Fibroblast of lung (primary cell): ENCODE measurements at regions not wholly inside any gene's neighbourhood (a gene's known extent, or its start where the extent isn't known, plus 50 kb on each side); places are given as distances from the start of the nearest gene placed in this dataset.

Experiments
- CTCF ChIP-seq, 2 donors: IDR thresholded peaks in 1 of 2; conservative IDR thresholded peaks in 1 of 2; 1 replicate in 1 of 2; 2 replicates in 1 of 2; pipeline ENCODE4 v1.5.1; 2011 to 2012; ENCODE audit warnings: low read length in 2 of 2, control low read depth in 1 of 2, inconsistent platforms in 1 of 2, low read depth in 1 of 2, mild to moderate bottlenecking in 1 of 2
- EZH2 ChIP-seq: IDR thresholded peaks from 2 replicates; pipeline ENCODE4 v1.5.1; 2012; ENCODE audit warnings: low read length, control low read depth, mild to moderate bottlenecking; ENCODE audit errors: missing control alignments

GRCh38 chr14:50001151-50001998 lies 108.5 kb downstream of the ARF6 start:
- TF ChIP-seq CTCF (conservative IDR thresholded peaks at IDR 0.05 in 1 of 2, IDR thresholded peaks at IDR 0.05 in 1 of 2; ENCODE audit: low read depth in 1 of 2, low read length in 2 of 2) (no peak), EZH2 (no peak)
